Lower leg skin (tissue), 3 donors: ENCODE measurements at regions not wholly inside any gene's neighbourhood (a gene's known extent, or its start where the extent isn't known, plus 50 kb on each side); places are given as distances from the start of the nearest gene placed in this dataset.

ENCODE experiments used
- CTCF ChIP-seq, 3 donors: fragments of 450-650 bp; IDR thresholded peaks; one replicate each; pipeline ENCODE4 v1.5.1; 2016; ENCODE audit warnings: antibody characterized with exemption in 3 of 3, mild to moderate bottlenecking in 3 of 3, moderate library complexity in 2 of 3
- POLR2A ChIP-seq, 2 donors: fragments of 450-650 bp; IDR thresholded peaks; one replicate each; pipeline ENCODE4 v1.6.1; 2016 to 2017; ENCODE audit warnings: antibody characterized with exemption in 2 of 2, mild to moderate bottlenecking in 1 of 2, moderate library complexity in 1 of 2

- TF ChIP-seq POLR2A (IDR thresholded peaks at IDR 0.05), result no peak
- no peak for TF ChIP-seq CTCF (IDR thresholded peaks at IDR 0.05)
These were observed 375.8 kb downstream of the REEP3 start for GRCh38 chr10:63896992-63897391.
